NCI-H526 (cell line): ENCODE measurements at regions not wholly inside any gene's neighbourhood (a gene's known extent, or its start where the extent isn't known, plus 50 kb on each side); places are given as distances from the start of the nearest gene placed in this dataset.
"Not testable (repeated sequence)": the region's sequence is repeated elsewhere in the genome, so short reads cannot be mapped to it uniquely, and the experiment has no call there.

Experiments used
- DNase-seq, 2 experiments: peaks; one replicate each; lab custom pipeline; 2025; lab: John Stamatoyannopoulos, UW

GRCh38 chr12:75760573-75761294 is 249.3 kb upstream of the KRR1 start:
- peak; percentile 62 to 69 for DNase-seq

- peak; percentile 7 to 39 for DNase-seq
These were observed 248.6 kb upstream of the KRR1 start for GRCh38 chr12:75759842-75760572.

DNA sequence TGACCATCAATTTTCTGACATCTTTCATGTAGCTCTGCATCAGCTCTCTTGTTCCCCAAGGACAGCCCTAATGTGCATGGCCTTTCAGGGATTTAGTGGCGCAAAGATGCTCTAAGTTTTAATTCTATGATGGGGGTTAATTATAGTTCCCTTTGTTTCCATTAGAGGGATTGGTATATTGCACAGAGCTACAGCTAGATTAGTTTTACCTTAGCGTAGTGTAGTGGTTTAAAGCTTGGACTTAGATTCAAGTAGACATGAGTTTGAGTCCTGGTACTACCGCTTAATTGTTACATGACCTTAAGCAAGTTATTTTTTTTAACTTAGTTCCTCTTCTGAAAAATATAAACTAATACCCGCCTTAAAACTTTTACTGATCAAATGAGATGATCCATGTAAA is 247.8 kb upstream of the KRR1 start:
- DNase-seq: no peak

DNA sequence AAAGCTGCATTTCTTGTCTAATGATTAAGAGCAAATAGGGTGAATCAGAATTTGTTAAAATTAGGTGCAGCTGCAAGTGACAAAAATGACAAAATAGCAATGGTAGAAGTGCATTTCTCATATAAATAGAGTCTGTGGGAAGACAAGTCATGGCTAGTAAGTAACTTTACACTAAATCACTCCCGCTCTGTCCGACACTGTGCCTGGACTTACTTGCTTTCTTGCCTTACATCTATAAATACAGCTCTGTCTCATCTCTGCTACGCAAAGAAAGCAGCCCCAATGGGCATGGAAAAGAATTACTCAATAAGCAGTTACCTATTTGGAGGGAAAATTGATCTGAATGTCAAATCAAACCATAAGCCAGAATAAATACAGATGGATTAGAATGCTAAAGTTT is 245.4 kb upstream of the KRR1 start:
- no peak for DNase-seq

- DNase-seq: no peak
These were observed 244.7 kb upstream of the KRR1 start for GRCh38 chr12:75756111-75756510.

DNA sequence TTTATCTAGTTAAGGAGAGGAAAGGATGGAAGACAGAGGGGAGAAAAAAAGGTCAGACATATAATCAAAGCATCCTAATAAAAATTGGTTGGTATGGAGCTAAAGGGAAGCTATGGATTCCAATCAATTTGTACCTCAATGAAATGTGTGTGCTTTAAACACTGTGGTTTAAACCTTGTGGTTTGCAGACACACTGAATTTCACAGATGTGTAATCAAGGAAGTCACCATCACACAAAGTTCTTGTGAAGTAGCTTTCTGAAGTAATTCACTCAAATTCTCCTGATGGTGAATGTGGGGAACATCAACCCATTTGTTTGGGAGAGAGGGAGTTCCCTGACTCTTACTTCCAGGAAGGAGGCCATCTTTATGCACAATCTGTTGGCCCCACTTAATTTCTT is 243.3 kb upstream of the KRR1 start:
- DNase-seq: no peak

- DNase-seq: no peak
These were observed 242.7 kb upstream of the KRR1 start for GRCh38 chr12:75754141-75754540.

DNA sequence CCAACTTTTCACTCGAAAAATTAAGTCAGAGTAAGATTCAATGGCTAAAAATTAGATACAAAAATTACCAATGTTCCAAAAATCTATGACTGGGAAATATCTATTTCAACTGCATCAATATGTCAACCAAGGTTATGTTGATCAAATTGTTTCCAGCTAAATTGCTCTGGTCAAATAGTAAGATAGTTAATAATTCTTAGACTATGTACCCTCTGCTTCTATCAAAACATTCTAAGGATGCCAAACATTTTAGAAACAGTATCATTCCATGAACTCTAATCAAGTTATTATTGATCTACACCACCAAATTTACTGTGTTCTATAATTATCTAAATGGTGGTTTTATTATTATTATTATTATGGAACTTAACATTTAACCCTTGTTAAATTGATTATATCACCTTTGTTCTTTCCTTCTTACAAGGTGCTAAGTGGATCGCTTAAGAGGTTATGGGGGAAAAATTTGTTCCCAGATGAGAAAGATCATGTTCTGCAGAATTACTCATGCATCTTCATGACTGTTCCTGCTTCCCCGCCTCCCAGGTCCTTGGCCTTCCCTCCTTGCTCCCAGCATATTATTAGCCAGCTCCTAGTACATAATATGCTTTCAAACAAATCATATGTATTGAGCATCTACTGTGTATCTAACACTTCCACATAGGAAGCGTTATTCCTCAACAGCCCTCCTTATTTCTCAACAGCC is 240.5 kb upstream of the KRR1 start:
- no peak for DNase-seq

GRCh38 chr12:75750716-75751306 is 239.4 kb upstream of the KRR1 start:
- DNase-seq: no peak

DNA sequence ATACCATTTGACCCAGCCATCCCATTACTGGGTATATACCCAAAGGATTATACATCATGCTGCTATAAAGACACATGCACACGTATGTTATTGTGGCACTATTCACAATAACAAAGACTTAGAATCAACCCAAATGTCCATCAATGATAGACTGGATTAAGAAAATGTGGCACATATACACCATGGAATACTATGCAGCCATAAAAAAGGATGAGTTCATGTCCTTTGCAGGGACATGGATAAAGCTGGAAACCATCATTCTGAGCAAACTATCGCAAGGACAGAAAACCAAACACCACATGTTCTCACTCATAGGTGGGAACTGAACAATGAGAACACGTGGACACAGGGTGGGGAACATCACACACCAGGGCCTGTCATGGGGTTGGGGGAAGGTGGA is 237.6 kb upstream of the KRR1 start:
- not testable (repeated sequence) for DNase-seq

DNA sequence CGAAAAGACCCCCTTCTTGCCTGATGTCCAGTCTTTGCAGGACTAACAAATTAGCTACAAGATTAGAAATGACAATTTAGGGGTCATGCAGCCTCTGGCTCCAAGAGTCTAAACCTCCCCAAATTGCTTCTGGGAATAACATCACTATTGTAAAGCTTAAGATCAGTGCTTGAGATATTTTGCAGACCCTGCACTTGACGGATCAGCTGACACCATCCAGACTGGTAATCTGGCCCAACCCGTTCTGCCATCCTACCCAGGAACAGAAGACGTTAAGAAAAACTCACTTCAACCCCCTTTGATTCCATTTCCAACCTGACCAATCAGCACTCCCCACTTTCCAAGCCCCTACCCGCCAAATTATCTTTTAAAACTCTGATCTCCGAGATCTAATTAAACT is 236.7 kb upstream of the KRR1 start:
- no peak for DNase-seq

DNA sequence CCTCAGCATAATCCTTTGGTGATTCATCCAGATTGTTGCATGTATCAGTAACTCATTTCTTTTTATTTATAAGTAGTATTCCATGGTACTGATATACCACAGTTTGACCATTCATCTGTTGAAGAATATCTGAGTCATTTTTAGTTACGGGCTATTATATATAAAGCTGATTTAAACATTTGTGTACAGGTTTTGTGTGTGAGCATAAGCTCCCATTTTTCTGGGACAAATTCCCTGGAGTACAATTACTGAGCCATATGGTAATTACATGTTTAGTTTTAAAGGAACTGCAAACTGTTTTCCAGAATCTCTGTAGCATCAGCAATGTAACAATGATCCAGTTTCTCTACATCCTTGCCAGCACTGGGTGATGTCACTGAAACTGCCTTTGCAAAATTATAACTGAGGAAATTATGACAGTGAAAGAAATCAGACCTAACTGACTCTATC is 236.2 kb upstream of the KRR1 start:
- DNase-seq: no peak

DNA sequence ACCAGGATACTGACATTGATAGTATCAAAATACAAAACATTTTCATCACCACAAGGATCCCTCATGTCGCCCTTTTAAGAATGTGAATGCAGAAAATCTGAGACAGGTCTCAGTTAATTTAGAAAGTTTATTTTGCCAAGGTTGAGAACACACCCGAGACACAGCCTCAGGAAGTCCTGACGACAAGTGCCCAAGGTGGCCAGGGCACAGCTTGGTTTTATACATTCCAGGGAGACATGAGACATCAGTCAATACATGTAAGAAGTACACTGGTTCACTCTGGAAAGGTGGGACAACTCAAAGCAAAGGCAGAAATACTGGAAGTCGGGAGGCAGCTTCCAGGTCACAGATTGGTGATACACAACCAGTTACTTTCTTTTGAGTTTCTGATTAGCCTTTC is 235.2 kb upstream of the KRR1 start:
- DNase-seq: no peak

DNA sequence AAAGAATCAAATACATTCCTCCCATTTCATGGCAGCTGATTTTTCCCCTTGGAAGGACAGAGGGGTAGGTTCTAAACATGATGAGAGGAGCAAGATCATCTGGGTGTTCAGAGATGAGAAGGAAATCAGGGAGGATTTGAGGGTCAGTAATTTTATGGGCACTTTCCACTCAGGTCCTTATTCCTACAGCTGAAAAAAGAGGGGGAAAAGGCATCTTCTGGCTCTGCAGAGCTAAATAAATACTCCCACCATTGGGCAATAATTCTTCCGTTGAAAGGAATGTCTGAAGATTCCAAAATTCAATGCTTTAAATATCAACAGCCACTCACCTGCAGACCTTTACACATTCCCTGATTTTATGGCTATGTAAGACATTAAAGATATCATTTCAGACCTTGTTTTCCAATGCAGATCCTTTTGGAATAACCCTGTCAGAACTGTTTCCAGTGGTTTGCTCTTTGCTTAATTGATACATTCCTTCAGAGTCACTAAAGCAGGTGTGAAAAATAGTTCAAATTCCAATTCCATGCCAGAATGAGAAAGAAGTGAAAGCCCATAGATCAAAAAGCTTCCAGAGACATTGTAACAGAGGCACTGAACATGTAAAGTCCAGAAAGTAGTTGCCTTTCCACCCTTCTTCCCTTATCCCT is 233.3 kb upstream of the KRR1 start:
- no peak for DNase-seq

DNA sequence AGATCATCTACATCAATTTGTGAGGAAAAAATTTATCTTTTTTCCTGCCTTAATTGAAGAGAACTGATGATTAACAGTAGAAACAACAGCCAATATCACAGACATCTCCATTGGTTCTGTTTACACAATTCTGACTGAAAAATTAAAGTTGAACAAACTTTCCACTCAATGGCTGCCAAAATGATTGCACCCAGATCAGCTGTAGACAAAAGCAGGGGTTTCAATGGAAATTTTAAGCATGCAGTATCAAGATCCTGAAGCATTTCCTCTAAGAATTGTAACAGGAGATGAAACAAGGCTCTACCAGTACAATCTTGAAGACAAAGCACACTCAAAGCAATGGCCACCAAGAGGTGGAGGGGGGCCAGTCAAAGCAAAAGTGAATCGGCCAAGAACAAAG is 231.6 kb upstream of the KRR1 start:
- no peak for DNase-seq

- DNase-seq: no peak
These were observed 230.6 kb upstream of the KRR1 start for GRCh38 chr12:75742048-75742447.

- no peak for DNase-seq
These were observed 228.5 kb upstream of the KRR1 start for GRCh38 chr12:75739912-75740311.

DNA sequence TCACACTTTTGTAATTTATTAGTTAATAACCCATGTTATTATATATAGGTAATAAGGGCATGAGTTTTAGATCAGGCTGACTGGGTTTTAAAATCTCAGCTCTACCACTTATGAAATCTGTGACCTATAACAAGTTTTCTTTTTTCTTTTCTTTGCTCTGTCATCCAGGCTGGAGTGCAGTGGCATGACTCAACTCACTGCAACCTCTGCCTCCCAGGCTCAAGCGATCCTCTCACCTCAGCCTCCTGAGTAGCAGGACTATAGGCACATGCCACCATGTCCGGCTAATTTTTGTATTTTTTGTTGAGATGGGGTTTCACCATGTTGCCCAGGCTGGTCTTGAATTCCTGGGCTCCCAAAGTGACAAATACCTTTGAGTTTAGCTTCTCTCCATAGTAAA is 227.7 kb upstream of the KRR1 start:
- not testable (repeated sequence) for DNase-seq

DNA sequence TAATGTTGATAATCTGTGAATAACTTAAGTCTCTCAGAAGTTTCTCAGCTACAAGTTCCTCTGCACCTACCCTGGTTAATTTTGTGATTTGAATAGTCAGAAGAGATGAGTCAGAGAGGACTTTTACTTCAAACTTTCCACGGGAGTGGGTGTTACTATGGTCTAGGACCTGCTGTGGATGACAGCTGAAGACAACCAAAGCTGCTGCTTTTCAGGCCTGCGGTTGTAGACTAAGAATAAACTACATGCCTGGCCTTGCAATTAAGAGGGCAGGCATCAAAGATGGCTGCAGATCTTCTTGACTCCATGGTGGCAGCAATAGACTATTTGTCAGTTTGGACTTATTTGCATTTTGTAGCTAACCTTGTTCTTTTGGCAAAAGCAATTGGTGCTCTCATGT is 227.1 kb upstream of the KRR1 start:
- DNase-seq: no peak

GRCh38 chr12:75735853-75736252 is 224.4 kb upstream of the KRR1 start:
- no peak for DNase-seq

DNA sequence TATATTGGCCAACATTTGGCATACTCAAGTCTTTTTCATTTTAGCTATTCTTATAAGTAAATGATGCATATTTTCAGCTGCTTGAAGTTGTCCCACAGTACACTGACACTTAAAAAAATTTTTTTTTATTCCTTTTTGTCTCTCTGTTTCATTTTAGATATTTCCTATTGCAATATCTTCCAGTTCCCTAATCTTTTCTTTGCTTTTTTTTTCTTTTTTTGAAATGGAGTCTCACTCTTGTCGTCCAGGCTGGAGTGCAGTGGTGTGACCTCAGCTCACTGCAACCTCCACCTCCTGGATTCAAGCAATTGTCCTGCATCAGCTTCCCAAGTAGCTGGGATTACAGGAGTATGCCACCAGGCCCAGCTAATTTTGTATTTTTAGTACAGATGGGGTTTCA is 217.4 kb upstream of the KRR1 start:
- no peak for DNase-seq

DNA sequence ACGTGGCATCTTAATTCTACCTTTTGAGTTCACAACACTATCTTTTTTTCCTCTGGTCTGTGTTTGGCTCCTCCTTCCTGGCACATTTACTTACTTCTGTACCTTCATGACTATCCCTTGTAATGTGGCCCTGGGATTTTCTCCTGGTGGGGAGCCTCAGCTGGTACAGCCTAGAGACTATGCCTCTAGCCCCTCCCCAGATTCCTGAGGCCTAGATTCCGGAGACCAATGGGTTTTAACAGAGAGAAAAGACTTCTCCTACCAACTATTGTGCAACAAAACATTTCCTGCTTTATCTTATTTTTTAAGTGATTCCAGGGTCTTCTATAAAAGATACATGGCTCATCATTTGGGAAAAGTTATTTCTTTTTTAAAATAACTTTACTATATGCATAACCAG is 216.2 kb upstream of the KRR1 start:
- no peak for DNase-seq
